ENCODE measurements at regions not wholly inside any gene's neighbourhood (a gene's known extent, or its start where the extent isn't known, plus 50 kb on each side); places are given as distances from the start of the nearest gene placed in this dataset.
"Not testable (repeated sequence)": the region's sequence is repeated elsewhere in the genome, so short reads cannot be mapped to it uniquely, and the experiment has no call there.

GRCh38 chr10:34884272-34884952 lies 69.3 kb upstream of the PARD3 start:
- no peak overlapping the region for H3K27ac ChIP-seq (ENCODE audit: low read depth in 1 of 2, low read length in 2 of 2)

DNA sequence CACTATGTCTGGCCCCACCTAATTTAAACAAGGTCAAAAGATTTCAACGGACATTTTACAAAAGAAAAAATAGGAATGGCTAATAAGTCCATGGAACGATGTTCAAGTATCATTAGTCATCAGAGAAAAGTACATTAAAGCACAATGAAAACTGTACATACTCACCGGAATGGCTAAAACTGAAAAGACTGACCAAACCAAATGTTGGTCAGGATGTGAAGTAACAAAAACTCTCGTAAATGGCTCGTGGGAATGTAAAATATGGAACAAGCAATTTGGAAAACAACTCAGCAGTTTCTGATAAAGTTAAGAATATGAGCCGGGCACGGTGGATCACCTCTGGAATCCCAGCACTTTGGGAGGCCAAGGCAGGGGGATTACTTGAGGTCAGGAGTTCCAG lies 65.7 kb upstream of the PARD3 start:
- Mint-ChIP-seq H3K27me3 (ENCODE audit: low read depth in 3 of 3) (peaks cover 0 to 10% (median 4%) of the 10 kb centered on the region in 3 donors), H3K36me3 (no peaks in the 10 kb centered on the region), H3K9me3 (peaks cover 0 to 1% (median 0%) of the 10 kb centered on the region in 7 donors), H3K27ac (no peak overlapping the region), H3K4me3 (no peak overlapping the region), H3K4me1 (no peaks in the 10 kb centered on the region)
- no peak overlapping the region for H3K4me3 ChIP-seq (replicated peaks in 1 of 3; ENCODE audit: low read depth in 2 of 3, low read length in 3 of 3)
- no peaks in the 10 kb centered on the region for H4K20me1 ChIP-seq (ENCODE audit: insufficient read depth, low read length)
- H3K4me1 ChIP-seq (ENCODE audit: control insufficient read depth in 1 of 2, insufficient read depth in 2 of 2, low read length in 2 of 2), result no peaks in the 10 kb centered on the region
- DNase-seq, result no peak
- TF ChIP-seq, protein P1, sequence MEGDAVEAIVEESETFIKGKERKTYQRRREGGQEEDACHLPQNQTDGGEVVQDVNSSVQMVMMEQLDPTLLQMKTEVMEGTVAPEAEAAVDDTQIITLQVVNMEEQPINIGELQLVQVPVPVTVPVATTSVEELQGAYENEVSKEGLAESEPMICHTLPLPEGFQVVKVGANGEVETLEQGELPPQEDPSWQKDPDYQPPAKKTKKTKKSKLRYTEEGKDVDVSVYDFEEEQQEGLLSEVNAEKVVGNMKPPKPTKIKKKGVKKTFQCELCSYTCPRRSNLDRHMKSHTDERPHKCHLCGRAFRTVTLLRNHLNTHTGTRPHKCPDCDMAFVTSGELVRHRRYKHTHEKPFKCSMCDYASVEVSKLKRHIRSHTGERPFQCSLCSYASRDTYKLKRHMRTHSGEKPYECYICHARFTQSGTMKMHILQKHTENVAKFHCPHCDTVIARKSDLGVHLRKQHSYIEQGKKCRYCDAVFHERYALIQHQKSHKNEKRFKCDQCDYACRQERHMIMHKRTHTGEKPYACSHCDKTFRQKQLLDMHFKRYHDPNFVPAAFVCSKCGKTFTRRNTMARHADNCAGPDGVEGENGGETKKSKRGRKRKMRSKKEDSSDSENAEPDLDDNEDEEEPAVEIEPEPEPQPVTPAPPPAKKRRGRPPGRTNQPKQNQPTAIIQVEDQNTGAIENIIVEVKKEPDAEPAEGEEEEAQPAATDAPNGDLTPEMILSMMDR (IDR thresholded peaks at IDR 0.05), result no peak
- no peak overlapping the region for H3K27ac ChIP-seq (ENCODE audit: low read depth in 1 of 2, low read length in 2 of 2)
- H3K79me2 ChIP-seq (ENCODE audit: insufficient read depth, low read length), result no peaks in the 10 kb centered on the region
- no peak overlapping the region for H3K4me2 ChIP-seq (replicated peaks; ENCODE audit: extremely low read depth, low read length, poor library complexity, severe bottlenecking)
- no peaks in the 10 kb centered on the region for H3K36me3 ChIP-seq (replicated peaks in 1 of 2; ENCODE audit: control insufficient read depth in 1 of 2, insufficient read depth in 2 of 2, low read length in 2 of 2)
- no peak overlapping the region for H3K9ac ChIP-seq (ENCODE audit: insufficient read depth, low read length, poor library complexity, severe bottlenecking)
- intact Hi-C loops (cut with micrococcal nuclease), result no loop called here
- H3K27me3 ChIP-seq (ENCODE audit: control insufficient read depth in 2 of 2, insufficient read depth in 2 of 2, low read length in 2 of 2), result no peaks in the 10 kb centered on the region
- WGBS (ENCODE audit: insufficient coverage), result 85% methylated on average over 4 of the region's 7 CpGs
- H2AFZ ChIP-seq (ENCODE audit: insufficient read depth, low read depth, low read length, poor library complexity, severe bottlenecking), result no peak overlapping the region
- H3K9me3 ChIP-seq (replicated peaks in 1 of 2; ENCODE audit: control insufficient read depth in 1 of 2, insufficient read depth in 1 of 2, low read length in 2 of 2), result no peaks in the 10 kb centered on the region

More at GRCh38 chr10:34884272-34884952, 69.3 kb upstream of the PARD3 start:
- no peaks in the 10 kb centered on the region for H3K36me3 ChIP-seq (replicated peaks in 1 of 2; ENCODE audit: control insufficient read depth in 1 of 2, insufficient read depth in 2 of 2, low read length in 2 of 2)
- no peak overlapping the region for H3K9ac ChIP-seq (ENCODE audit: insufficient read depth, low read length, poor library complexity, severe bottlenecking)
- no peaks in the 10 kb centered on the region for H4K20me1 ChIP-seq (ENCODE audit: insufficient read depth, low read length)
- H3K4me3 Mint-ChIP-seq, result no peak overlapping the region
- no peak overlapping the region for H3K4me3 ChIP-seq (replicated peaks in 1 of 3; ENCODE audit: low read depth in 2 of 3, low read length in 3 of 3)
- WGBS (ENCODE audit: insufficient coverage), result 61% methylated on average over 3 of the region's 4 CpGs
- no peaks in the 10 kb centered on the region for H3K36me3 Mint-ChIP-seq
- no peaks in the 10 kb centered on the region for H3K9me3 ChIP-seq (replicated peaks in 1 of 2; ENCODE audit: control insufficient read depth in 1 of 2, insufficient read depth in 1 of 2, low read length in 2 of 2)
- no peaks in the 10 kb centered on the region for H3K79me2 ChIP-seq (ENCODE audit: insufficient read depth, low read length)
- no peaks in the 10 kb centered on the region for H3K27me3 ChIP-seq (ENCODE audit: control insufficient read depth in 2 of 2, insufficient read depth in 2 of 2, low read length in 2 of 2)
- H3K4me1 Mint-ChIP-seq, result no peaks in the 10 kb centered on the region
- peaks cover 0 to 6% (median 2%) of the 10 kb centered on the region in 3 donors for H3K27me3 Mint-ChIP-seq (ENCODE audit: low read depth in 3 of 3)
- no peak for DNase-seq
- TF ChIP-seq, protein P1 (IDR thresholded peaks at IDR 0.05), result no peak
- no peak overlapping the region for H3K27ac Mint-ChIP-seq
- H3K4me2 ChIP-seq (replicated peaks; ENCODE audit: extremely low read depth, low read length, poor library complexity, severe bottlenecking), result no peak overlapping the region
- H3K4me1 ChIP-seq (ENCODE audit: control insufficient read depth in 1 of 2, insufficient read depth in 2 of 2, low read length in 2 of 2), result no peaks in the 10 kb centered on the region
- no peak overlapping the region for H2AFZ ChIP-seq (ENCODE audit: insufficient read depth, low read depth, low read length, poor library complexity, severe bottlenecking)
- H3K9me3 Mint-ChIP-seq, result peaks cover 0 to 5% (median 0%) of the 10 kb centered on the region in 7 donors
- intact Hi-C loops (cut with micrococcal nuclease), result no loop called here

- WGBS (ENCODE audit: insufficient coverage), result no CpG with 5 or more reads among the region's 1 CpG
- H3K27me3 Mint-ChIP-seq (ENCODE audit: low read depth in 3 of 3); H3K4me2 ChIP-seq (replicated peaks; ENCODE audit: extremely low read depth, low read length, poor library complexity, severe bottlenecking); intact Hi-C loops (cut with micrococcal nuclease); H3K4me1 Mint-ChIP-seq; H3K9me3 Mint-ChIP-seq; H3K4me1 ChIP-seq (ENCODE audit: control insufficient read depth in 1 of 2, insufficient read depth in 2 of 2, low read length in 2 of 2); DNase-seq; H3K27ac Mint-ChIP-seq; H3K4me3 Mint-ChIP-seq; H4K20me1 ChIP-seq (ENCODE audit: insufficient read depth, low read length); H3K79me2 ChIP-seq (ENCODE audit: insufficient read depth, low read length); H3K36me3 ChIP-seq (replicated peaks in 1 of 2; ENCODE audit: control insufficient read depth in 1 of 2, insufficient read depth in 2 of 2, low read length in 2 of 2); H3K4me3 ChIP-seq (replicated peaks in 1 of 3; ENCODE audit: low read depth in 2 of 3, low read length in 3 of 3); H3K27me3 ChIP-seq (ENCODE audit: control insufficient read depth in 2 of 2, insufficient read depth in 2 of 2, low read length in 2 of 2); H2AFZ ChIP-seq (ENCODE audit: insufficient read depth, low read depth, low read length, poor library complexity, severe bottlenecking); H3K9ac ChIP-seq (ENCODE audit: insufficient read depth, low read length, poor library complexity, severe bottlenecking); H3K36me3 Mint-ChIP-seq; H3K27ac ChIP-seq (ENCODE audit: low read depth in 1 of 2, low read length in 2 of 2); H3K9me3 ChIP-seq (replicated peaks in 1 of 2; ENCODE audit: control insufficient read depth in 1 of 2, insufficient read depth in 1 of 2, low read length in 2 of 2): not testable (repeated sequence)
These were observed 63.6 kb upstream of the PARD3 start for GRCh38 chr10:34878651-34879050.

Data from CD14-positive monocyte (primary cell).